ENCODE measurements at regions not wholly inside any gene's neighbourhood (a gene's known extent, or its start where the extent isn't known, plus 50 kb on each side); places are given as distances from the start of the nearest gene placed in this dataset.

DNA sequence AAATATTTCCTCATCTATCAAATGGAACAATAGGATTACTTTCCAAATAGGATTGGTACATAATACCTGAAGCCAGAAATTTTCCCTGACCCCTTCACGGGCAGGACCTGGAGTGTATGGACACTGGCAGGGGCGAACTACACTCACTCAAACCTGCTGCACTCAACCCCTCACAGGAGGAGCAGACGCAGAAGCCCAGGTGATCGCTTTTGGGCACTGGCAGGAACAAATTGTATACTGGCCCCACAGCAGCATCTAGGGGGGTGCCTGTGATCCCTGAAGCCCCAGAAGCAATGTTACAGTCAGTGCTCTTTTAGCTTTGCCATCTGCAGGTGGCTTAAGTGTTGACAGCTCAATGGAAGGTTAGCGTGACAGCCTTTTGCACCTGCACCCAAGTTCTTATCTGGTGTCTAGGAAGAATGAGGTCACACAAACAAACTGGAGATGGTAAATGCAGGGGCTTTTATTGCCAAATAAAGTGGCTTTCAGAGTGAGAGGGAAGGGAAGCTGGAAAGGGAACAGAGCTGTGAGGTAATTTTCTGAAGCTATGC lies 199.2 kb upstream of the NEGR1 start:
- H3K27ac ChIP-seq: no peak overlapping the region
- H3K27me3 ChIP-seq (replicated peaks): no peaks in the 10 kb centered on the region
- in situ Hi-C loops (cut with HindIII; ENCODE audit: low pct_ligation_motif_present, low sequenced_read_pairs): no loop called here
- DNase-seq: no peak
- no peak overlapping the region for H3K4me3 ChIP-seq (ENCODE audit: low read depth, low read length)
- H3K36me3 ChIP-seq (replicated peaks): no peaks in the 10 kb centered on the region
- TF ChIP-seq, protein P1, sequence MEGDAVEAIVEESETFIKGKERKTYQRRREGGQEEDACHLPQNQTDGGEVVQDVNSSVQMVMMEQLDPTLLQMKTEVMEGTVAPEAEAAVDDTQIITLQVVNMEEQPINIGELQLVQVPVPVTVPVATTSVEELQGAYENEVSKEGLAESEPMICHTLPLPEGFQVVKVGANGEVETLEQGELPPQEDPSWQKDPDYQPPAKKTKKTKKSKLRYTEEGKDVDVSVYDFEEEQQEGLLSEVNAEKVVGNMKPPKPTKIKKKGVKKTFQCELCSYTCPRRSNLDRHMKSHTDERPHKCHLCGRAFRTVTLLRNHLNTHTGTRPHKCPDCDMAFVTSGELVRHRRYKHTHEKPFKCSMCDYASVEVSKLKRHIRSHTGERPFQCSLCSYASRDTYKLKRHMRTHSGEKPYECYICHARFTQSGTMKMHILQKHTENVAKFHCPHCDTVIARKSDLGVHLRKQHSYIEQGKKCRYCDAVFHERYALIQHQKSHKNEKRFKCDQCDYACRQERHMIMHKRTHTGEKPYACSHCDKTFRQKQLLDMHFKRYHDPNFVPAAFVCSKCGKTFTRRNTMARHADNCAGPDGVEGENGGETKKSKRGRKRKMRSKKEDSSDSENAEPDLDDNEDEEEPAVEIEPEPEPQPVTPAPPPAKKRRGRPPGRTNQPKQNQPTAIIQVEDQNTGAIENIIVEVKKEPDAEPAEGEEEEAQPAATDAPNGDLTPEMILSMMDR (IDR thresholded peaks at IDR 0.05; ENCODE audit: low read depth, low read length, missing control alignments): no peak

DNA sequence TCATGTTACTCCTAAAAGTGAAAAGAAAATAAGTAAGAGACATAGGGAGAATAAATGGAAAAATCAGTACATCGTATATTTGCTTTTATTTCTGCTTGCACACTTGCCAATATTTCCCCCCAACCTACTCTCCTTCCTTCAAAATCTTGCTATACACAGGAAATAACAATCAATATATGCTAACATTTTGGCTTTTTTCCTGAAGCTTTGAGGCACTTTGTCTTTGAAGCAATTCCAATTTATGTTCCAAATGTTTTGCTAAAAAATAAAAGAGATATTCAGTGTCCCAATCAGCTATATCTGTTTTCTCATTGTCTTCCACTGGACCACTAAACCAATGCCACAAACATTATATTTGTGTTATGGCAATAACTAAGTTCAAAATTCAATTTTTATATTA lies 184.0 kb upstream of the NEGR1 start:
- H3K4me3 ChIP-seq (ENCODE audit: low read depth, low read length): no peak overlapping the region
- no peaks in the 10 kb centered on the region for H3K27me3 ChIP-seq (replicated peaks)
- in situ Hi-C loops (cut with HindIII; ENCODE audit: low pct_ligation_motif_present, low sequenced_read_pairs): no loop called here
- H3K36me3 ChIP-seq (replicated peaks): no peaks in the 10 kb centered on the region
- TF ChIP-seq, protein P1 (IDR thresholded peaks at IDR 0.05; ENCODE audit: low read depth, low read length, missing control alignments): no peak
- no peak overlapping the region for H3K27ac ChIP-seq
- DNase-seq: no peak

DNA sequence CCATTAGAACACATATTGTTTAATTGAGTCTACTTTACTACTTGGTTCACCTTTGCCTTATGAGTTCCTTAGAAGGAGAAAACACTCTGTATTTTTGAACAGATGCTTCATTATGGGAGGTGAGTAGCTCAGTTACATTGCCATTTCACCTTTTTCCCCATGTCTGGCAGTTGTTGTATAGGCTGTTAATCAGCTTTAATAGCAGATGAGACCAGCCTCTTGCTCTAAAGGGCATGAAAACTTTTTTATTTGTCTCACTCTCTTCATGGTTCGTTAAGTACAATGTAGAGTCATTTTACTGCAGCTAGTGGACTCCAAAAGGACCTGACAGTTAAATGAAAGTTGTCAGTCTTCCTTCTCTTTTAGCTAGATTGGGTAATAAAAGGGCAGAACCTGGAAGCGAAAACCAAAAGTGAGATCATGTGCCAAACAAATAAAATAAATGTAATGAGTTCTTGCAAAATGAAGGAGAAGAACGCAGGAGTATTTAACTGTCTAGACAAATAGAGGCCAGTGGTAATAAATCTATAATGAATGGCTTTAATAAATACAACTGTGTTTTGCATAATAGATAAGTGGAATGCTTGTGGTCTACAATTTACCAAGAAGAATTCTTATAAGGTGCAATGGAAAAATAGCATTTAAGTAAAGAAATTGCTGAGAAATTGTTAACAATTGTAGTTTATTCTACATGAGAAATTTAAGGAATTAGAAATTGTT lies 180.0 kb upstream of the NEGR1 start:
- Histone ChIP-seq H3K27ac (no peak overlapping the region), H3K4me3 (ENCODE audit: low read depth, low read length) (no peak overlapping the region), H3K27me3 (replicated peaks) (no peaks in the 10 kb centered on the region), H3K36me3 (replicated peaks) (no peaks in the 10 kb centered on the region)
- in situ Hi-C loops (cut with HindIII; ENCODE audit: low pct_ligation_motif_present, low sequenced_read_pairs): no loop called here
- TF ChIP-seq, protein P1 (IDR thresholded peaks at IDR 0.05; ENCODE audit: low read depth, low read length, missing control alignments): no peak
- DNase-seq: no peak

DNA sequence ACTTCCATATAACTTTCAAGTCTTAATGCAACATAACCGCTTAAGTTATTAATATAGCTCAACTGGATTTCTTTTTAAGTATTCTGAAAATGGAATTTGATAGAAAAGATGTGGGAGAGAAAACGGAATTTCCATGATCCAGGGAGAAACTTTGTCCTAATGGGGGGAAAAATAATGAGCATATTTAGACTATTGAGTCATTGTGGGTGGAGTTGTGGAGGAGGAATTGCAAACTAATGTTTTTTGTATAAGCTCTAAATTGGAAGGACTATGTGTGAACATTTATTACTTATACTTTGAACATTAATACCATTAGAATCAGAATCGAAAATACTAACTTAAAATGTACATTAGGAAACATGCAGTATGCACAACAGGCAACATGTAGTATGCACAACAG lies 159.9 kb upstream of the NEGR1 start:
- TF ChIP-seq, protein P1 (IDR thresholded peaks at IDR 0.05; ENCODE audit: low read depth, low read length, missing control alignments): no peak
- Histone ChIP-seq H3K27me3 (replicated peaks) (no peaks in the 10 kb centered on the region), H3K4me3 (ENCODE audit: low read depth, low read length) (no peak overlapping the region), H3K36me3 (replicated peaks) (no peaks in the 10 kb centered on the region), H3K27ac (no peak overlapping the region)
- DNase-seq: no peak
- in situ Hi-C loops (cut with HindIII; ENCODE audit: low pct_ligation_motif_present, low sequenced_read_pairs): no loop called here

DNA sequence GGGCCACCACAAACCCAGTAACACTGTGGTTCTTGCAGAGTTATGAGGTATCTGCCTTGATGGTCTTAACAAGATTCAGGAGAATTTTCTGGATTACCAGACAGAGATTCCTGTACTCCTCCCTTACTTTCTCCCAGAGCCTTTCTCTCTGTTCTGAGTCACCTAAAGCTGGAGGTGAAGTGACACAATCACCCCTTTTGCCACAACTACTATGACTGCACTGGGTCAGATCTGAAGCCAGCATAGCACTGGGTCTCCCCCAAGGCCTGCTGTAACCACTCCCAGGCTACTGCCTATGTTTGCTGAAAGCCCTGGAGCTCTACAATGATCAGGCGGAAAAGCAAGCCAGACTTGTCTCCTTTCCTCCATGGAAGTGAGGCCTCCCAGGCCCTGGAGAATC lies 156.7 kb upstream of the NEGR1 start:
- in situ Hi-C loops (cut with HindIII; ENCODE audit: low pct_ligation_motif_present, low sequenced_read_pairs): no loop called here
- Histone ChIP-seq H3K36me3 (replicated peaks) (no peaks in the 10 kb centered on the region), H3K27me3 (replicated peaks) (no peaks in the 10 kb centered on the region), H3K4me3 (ENCODE audit: low read depth, low read length) (no peak overlapping the region), H3K27ac (peak overlapping the region; percentile 46)
- TF ChIP-seq, protein P1 (IDR thresholded peaks at IDR 0.05; ENCODE audit: low read depth, low read length, missing control alignments): no peak
- DNase-seq: peak; percentile 45

DNA sequence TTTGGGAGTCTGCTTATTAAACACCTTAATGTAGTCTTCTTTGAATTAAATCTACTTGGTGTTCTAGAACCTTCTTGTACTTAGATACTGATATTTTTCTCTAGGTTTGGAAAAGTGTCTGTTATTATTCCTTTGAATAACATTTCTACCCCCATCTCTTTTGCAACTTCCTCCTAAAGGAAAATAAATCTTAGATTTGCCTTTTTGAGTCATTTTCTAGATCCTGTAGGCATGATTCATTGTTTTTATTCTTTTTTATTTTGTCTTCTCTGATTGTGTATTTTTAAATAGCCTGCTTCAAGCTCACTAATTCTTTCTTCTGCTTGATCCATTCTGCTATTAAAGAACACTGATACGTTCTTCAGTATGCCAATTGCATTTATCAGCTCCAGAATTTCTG lies 155.9 kb upstream of the NEGR1 start:
- Histone ChIP-seq H3K36me3 (replicated peaks) (no peaks in the 10 kb centered on the region), H3K4me3 (ENCODE audit: low read depth, low read length) (no peak overlapping the region), H3K27me3 (replicated peaks) (no peaks in the 10 kb centered on the region), H3K27ac (peak overlapping the region; percentile 46)
- no peak for DNase-seq
- TF ChIP-seq, protein P1 (IDR thresholded peaks at IDR 0.05; ENCODE audit: low read depth, low read length, missing control alignments): no peak
- in situ Hi-C loops (cut with HindIII; ENCODE audit: low pct_ligation_motif_present, low sequenced_read_pairs): no loop called here
